ENCODE measurements at regions not wholly inside any gene's neighbourhood (a gene's known extent, or its start where the extent isn't known, plus 50 kb on each side); places are given as distances from the start of the nearest gene placed in this dataset.

DNA sequence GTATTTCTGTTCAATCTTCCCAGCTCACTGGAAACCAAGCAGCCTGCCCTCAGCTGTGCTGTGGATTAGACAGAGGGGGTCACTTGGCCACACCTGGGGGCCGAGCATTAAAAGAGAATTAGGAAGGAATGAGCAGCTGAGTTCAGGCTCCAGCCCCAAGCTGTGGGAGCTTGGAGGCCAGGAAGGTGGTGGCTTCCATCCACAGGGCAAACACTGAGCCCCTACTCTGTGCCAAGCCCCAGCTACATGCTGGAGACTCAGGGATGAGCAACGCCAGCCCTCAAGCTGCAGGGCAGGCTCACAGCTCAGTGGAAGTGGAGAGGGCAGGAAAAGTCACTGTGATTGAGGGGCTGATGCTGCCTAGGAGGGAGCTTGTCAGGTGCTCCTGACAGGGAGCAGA is 412.7 kb downstream of the BCL11B start:
- TF ChIP-seq CEBPB (IDR thresholded peaks at IDR 0.05) (no peak), CREB1 (IDR thresholded peaks at IDR 0.05; ENCODE audit: low read depth) (no peak), EP300 (IDR thresholded peaks at IDR 0.05; ENCODE audit: borderline replicate concordance) (no peak), ZBTB7A (IDR thresholded peaks at IDR 0.05; ENCODE audit: low read depth) (no peak), YY1 (IDR thresholded peaks at IDR 0.05; ENCODE audit: low read depth) (no peak), TCF12 (IDR thresholded peaks at IDR 0.05; ENCODE audit: low read depth) (no peak), FOXM1 (IDR thresholded peaks at IDR 0.05; ENCODE audit: borderline replicate concordance, low read depth) (no peak), TEAD4 (IDR thresholded peaks at IDR 0.05) (no peak), RAD21 (IDR thresholded peaks at IDR 0.05; ENCODE audit: low read depth) (no peak), NFIC (IDR thresholded peaks at IDR 0.05) (no peak), EGR1 (IDR thresholded peaks at IDR 0.05) (no peak)
- TF ChIP-seq, protein P1, sequence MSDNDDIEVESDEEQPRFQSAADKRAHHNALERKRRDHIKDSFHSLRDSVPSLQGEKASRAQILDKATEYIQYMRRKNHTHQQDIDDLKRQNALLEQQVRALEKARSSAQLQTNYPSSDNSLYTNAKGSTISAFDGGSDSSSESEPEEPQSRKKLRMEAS (IDR thresholded peaks at IDR 0.05) = no peak
- TF ChIP-seq, protein P2, sequence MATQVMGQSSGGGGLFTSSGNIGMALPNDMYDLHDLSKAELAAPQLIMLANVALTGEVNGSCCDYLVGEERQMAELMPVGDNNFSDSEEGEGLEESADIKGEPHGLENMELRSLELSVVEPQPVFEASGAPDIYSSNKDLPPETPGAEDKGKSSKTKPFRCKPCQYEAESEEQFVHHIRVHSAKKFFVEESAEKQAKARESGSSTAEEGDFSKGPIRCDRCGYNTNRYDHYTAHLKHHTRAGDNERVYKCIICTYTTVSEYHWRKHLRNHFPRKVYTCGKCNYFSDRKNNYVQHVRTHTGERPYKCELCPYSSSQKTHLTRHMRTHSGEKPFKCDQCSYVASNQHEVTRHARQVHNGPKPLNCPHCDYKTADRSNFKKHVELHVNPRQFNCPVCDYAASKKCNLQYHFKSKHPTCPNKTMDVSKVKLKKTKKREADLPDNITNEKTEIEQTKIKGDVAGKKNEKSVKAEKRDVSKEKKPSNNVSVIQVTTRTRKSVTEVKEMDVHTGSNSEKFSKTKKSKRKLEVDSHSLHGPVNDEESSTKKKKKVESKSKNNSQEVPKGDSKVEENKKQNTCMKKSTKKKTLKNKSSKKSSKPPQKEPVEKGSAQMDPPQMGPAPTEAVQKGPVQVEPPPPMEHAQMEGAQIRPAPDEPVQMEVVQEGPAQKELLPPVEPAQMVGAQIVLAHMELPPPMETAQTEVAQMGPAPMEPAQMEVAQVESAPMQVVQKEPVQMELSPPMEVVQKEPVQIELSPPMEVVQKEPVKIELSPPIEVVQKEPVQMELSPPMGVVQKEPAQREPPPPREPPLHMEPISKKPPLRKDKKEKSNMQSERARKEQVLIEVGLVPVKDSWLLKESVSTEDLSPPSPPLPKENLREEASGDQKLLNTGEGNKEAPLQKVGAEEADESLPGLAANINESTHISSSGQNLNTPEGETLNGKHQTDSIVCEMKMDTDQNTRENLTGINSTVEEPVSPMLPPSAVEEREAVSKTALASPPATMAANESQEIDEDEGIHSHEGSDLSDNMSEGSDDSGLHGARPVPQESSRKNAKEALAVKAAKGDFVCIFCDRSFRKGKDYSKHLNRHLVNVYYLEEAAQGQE (IDR thresholded peaks at IDR 0.05; ENCODE audit: low read depth) = no peak
- TF ChIP-seq, protein P3, sequence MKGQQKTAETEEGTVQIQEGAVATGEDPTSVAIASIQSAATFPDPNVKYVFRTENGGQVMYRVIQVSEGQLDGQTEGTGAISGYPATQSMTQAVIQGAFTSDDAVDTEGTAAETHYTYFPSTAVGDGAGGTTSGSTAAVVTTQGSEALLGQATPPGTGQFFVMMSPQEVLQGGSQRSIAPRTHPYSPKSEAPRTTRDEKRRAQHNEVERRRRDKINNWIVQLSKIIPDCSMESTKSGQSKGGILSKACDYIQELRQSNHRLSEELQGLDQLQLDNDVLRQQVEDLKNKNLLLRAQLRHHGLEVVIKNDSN (IDR thresholded peaks at IDR 0.05) = no peak

DNA sequence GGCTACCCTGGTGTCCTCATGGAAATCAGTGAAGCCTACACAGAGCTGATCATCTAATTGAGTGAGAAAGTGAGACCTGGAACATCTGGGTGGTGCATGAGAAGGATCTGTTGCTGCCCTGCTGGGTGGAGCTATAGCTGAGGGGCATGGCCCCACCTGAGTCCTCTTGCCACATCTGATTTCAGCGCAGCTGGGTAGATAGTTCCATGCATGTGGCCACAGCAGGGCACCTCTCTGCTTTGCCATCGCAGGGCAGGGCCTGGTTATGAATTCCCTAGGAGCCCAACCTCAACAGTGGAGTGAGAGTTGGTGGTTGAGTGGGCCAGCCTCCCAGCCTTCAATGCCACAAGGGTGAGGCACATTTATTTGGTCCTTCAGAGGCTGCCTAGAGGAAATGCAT is 407.8 kb downstream of the BCL11B start:
- TF ChIP-seq CREB1 (IDR thresholded peaks at IDR 0.05; ENCODE audit: low read depth) = no peak
- TF ChIP-seq, protein P2 (IDR thresholded peaks at IDR 0.05; ENCODE audit: low read depth) = no peak
- no peak for TF ChIP-seq TEAD4 (IDR thresholded peaks at IDR 0.05)
- TF ChIP-seq, protein P1 (IDR thresholded peaks at IDR 0.05) = no peak
- no peak for TF ChIP-seq NFIC (IDR thresholded peaks at IDR 0.05)
- TF ChIP-seq FOXM1 (IDR thresholded peaks at IDR 0.05; ENCODE audit: borderline replicate concordance, low read depth) = no peak
- TF ChIP-seq EGR1 (IDR thresholded peaks at IDR 0.05) = no peak
- TF ChIP-seq TCF12 (IDR thresholded peaks at IDR 0.05; ENCODE audit: low read depth) = no peak
- TF ChIP-seq, protein P3 (IDR thresholded peaks at IDR 0.05) = no peak
- no peak for TF ChIP-seq ZBTB7A (IDR thresholded peaks at IDR 0.05; ENCODE audit: low read depth)
- no peak for TF ChIP-seq EP300 (IDR thresholded peaks at IDR 0.05; ENCODE audit: borderline replicate concordance)
- TF ChIP-seq YY1 (IDR thresholded peaks at IDR 0.05; ENCODE audit: low read depth) = no peak
- TF ChIP-seq TAF1 (IDR thresholded peaks at IDR 0.05; ENCODE audit: low read depth) = no peak

DNA sequence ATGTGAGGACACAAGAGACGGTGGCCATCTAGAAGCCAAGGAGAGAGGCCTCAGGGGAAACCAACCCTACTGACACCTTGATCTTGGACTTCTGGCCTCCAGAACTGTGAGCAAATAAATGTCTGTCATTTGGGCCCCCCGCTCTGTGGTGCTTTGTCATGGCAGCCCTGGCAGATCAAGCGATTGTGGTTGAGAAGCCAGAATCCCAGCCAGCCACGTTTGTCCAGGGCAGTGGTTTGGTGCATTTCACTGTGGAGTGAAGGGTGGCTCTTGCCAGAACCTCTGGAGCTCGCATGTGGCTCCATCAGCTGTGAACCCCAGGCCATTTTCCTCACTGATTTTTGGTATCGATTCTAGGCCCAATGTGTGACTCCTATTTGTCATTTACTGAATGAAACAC is 404.9 kb downstream of the BCL11B start:
- no peak for TF ChIP-seq CREB1 (IDR thresholded peaks at IDR 0.05; ENCODE audit: low read depth)
- no peak for TF ChIP-seq RAD21 (IDR thresholded peaks at IDR 0.05; ENCODE audit: low read depth)
- TF ChIP-seq ZBTB7A (IDR thresholded peaks at IDR 0.05; ENCODE audit: low read depth) = no peak
- no peak for TF ChIP-seq YY1 (IDR thresholded peaks at IDR 0.05; ENCODE audit: low read depth)
- TF ChIP-seq TEAD4 (IDR thresholded peaks at IDR 0.05) = no peak
- TF ChIP-seq, protein P2 (IDR thresholded peaks at IDR 0.05; ENCODE audit: low read depth) = no peak
- no peak for TF ChIP-seq CEBPB (IDR thresholded peaks at IDR 0.05)
- TF ChIP-seq FOXM1 (IDR thresholded peaks at IDR 0.05; ENCODE audit: borderline replicate concordance, low read depth) = no peak
- TF ChIP-seq EP300 (IDR thresholded peaks at IDR 0.05; ENCODE audit: borderline replicate concordance) = no peak
- TF ChIP-seq TAF1 (IDR thresholded peaks at IDR 0.05; ENCODE audit: low read depth) = no peak
- no peak for TF ChIP-seq TCF12 (IDR thresholded peaks at IDR 0.05; ENCODE audit: low read depth)
- TF ChIP-seq EGR1 (IDR thresholded peaks at IDR 0.05) = no peak
- no peak for TF ChIP-seq NFIC (IDR thresholded peaks at IDR 0.05)
- TF ChIP-seq, protein P1 (IDR thresholded peaks at IDR 0.05) = no peak
- TF ChIP-seq, protein P3 (IDR thresholded peaks at IDR 0.05) = no peak

DNA sequence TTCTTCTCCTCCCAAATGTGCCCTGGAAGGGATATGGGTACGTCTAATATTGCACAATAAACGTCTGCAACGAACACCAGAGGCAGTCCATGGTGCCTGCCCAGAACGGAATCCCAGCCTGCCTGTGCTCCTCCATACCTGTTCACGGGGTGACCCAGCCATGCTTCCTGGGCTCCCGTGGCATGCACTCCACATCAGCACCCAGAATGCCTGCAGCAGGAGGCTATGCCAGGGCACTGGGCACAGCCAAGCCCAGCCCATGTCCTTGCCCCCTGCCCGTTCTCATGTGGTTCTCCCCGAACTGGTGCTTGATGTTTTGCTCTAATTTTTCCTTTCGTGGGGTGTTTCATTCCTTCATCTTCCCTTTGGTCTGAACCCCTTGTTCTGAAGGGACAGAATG is 404.3 kb downstream of the BCL11B start:
- TF ChIP-seq CREB1 (IDR thresholded peaks at IDR 0.05; ENCODE audit: low read depth) = no peak
- TF ChIP-seq RAD21 (IDR thresholded peaks at IDR 0.05; ENCODE audit: low read depth) = no peak
- no peak for TF ChIP-seq CEBPB (IDR thresholded peaks at IDR 0.05)
- TF ChIP-seq, protein P3 (IDR thresholded peaks at IDR 0.05) = no peak
- no peak for TF ChIP-seq TAF1 (IDR thresholded peaks at IDR 0.05; ENCODE audit: low read depth)
- TF ChIP-seq EP300 (IDR thresholded peaks at IDR 0.05; ENCODE audit: borderline replicate concordance) = no peak
- TF ChIP-seq ZBTB7A (IDR thresholded peaks at IDR 0.05; ENCODE audit: low read depth) = no peak
- TF ChIP-seq, protein P2 (IDR thresholded peaks at IDR 0.05; ENCODE audit: low read depth) = no peak
- TF ChIP-seq FOXM1 (IDR thresholded peaks at IDR 0.05; ENCODE audit: borderline replicate concordance, low read depth) = no peak
- no peak for TF ChIP-seq YY1 (IDR thresholded peaks at IDR 0.05; ENCODE audit: low read depth)
- TF ChIP-seq, protein P1 (IDR thresholded peaks at IDR 0.05) = no peak
- TF ChIP-seq TCF12 (IDR thresholded peaks at IDR 0.05; ENCODE audit: low read depth) = no peak
- no peak for TF ChIP-seq EGR1 (IDR thresholded peaks at IDR 0.05)
- TF ChIP-seq NFIC (IDR thresholded peaks at IDR 0.05) = no peak
- no peak for TF ChIP-seq TEAD4 (IDR thresholded peaks at IDR 0.05)
